OCI-LY1 (cell line): ENCODE measurements at regions not wholly inside any gene's neighbourhood (a gene's known extent, or its start where the extent isn't known, plus 50 kb on each side); places are given as distances from the start of the nearest gene placed in this dataset.
"Not testable (repeated sequence)": the region's sequence is repeated elsewhere in the genome, so short reads cannot be mapped to it uniquely, and the experiment has no call there.

Source experiments
- CTCF ChIP-seq: fragments of 200-600 bp; sonication (generic), shearing (Covaris generic); IDR thresholded peaks from 2 replicates; pipeline ENCODE4 v1.5.1; 2017; ENCODE audit warnings: mild to moderate bottlenecking, antibody characterized with exemption, low read length, moderate library complexity, mixed read lengths
- EZH2 ChIP-seq: fragments of 200-600 bp; sonication (generic), shearing (Covaris generic); IDR thresholded peaks from 2 replicates; pipeline ENCODE4 v1.8.0; 2017; ENCODE audit warnings: borderline replicate concordance, mixed run types, mild to moderate bottlenecking, antibody characterized with exemption, low read length, moderate library complexity, mixed read lengths

- TF ChIP-seq CTCF, EZH2: not testable (repeated sequence)
These were observed 422.0 kb upstream of the DPH6 start for GRCh38 chr15:35967968-35968367.
